Left lung (tissue), 4 donors: ENCODE measurements at regions not wholly inside any gene's neighbourhood (a gene's known extent, or its start where the extent isn't known, plus 50 kb on each side); places are given as distances from the start of the nearest gene placed in this dataset.

Source experiments
- ATAC-seq: fragments of 200-7000 bp; cut with Tn5 transposase; one replicate; pipeline ENCODE4 v1.9.1; 2020; ENCODE audit warnings: moderate library complexity
- DNase-seq, 4 donors: peaks; one replicate each; pipeline ENCODE4 v3.0.0-alpha.2; 2013 to 2020
- H3K27ac ChIP-seq, 2 donors: fragments of 200-600 bp; sonication (generic) in 1 of 2; one replicate each; pipeline versions ENCODE4 v1.5.0 to v1.8.0; 2020 to 2021
- H3K27me3 ChIP-seq, 2 donors: fragments of 200-600 bp; sonication (generic) in 1 of 2; one replicate each; pipeline versions ENCODE4 v1.5.0 to v1.8.0; 2020 to 2021
- H3K36me3 ChIP-seq, 2 donors: fragments of 200-600 bp; sonication (generic) in 1 of 2; one replicate each; pipeline versions ENCODE4 v1.5.0 to v1.8.0; 2020 to 2021
- H3K4me1 ChIP-seq, 2 donors: fragments of 200-600 bp; one replicate each; pipeline ENCODE4 v1.8.0; 2021
- H3K4me3 ChIP-seq, 2 donors: fragments of 200-600 bp; sonication (generic) in 1 of 2; one replicate each; pipeline versions ENCODE4 v1.5.0 to v1.8.0; 2020 to 2021; ENCODE audit warnings: mild to moderate bottlenecking in 1 of 2
- H3K9me3 ChIP-seq, 2 donors: fragments of 200-600 bp; sonication (generic) in 1 of 2; one replicate each; pipeline versions ENCODE4 v1.5.0 to v1.8.0; 2020 to 2021
- intact Hi-C, 2 donors: fragments of 100-400 bp; cut with DNase I; formaldehyde crosslinking; loops; one replicate each; pipeline versions ENCODE4 v1.11.2 to v1.14.2; 2022
- TF ChIP-seq, protein P1 (sequence below), 2 donors: fragments of 200-600 bp; sonication (generic) in 1 of 2; IDR thresholded peaks; one replicate each; pipeline versions ENCODE4 v1.5.0 to v1.8.0; 2021; ENCODE audit warnings: antibody characterized with exemption in 2 of 2
- donor health status: DM: no; HTN: yes; CAD: no.
- donor health status: DM: no; HTN: no; CAD: no.

- no peaks in the 10 kb centered on the region for H3K36me3 ChIP-seq
- H3K27ac ChIP-seq = no peak overlapping the region
- TF ChIP-seq, protein P1, sequence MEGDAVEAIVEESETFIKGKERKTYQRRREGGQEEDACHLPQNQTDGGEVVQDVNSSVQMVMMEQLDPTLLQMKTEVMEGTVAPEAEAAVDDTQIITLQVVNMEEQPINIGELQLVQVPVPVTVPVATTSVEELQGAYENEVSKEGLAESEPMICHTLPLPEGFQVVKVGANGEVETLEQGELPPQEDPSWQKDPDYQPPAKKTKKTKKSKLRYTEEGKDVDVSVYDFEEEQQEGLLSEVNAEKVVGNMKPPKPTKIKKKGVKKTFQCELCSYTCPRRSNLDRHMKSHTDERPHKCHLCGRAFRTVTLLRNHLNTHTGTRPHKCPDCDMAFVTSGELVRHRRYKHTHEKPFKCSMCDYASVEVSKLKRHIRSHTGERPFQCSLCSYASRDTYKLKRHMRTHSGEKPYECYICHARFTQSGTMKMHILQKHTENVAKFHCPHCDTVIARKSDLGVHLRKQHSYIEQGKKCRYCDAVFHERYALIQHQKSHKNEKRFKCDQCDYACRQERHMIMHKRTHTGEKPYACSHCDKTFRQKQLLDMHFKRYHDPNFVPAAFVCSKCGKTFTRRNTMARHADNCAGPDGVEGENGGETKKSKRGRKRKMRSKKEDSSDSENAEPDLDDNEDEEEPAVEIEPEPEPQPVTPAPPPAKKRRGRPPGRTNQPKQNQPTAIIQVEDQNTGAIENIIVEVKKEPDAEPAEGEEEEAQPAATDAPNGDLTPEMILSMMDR (IDR thresholded peaks at IDR 0.05) = no peak
- peaks cover 0 to 4% of the 10 kb centered on the region in 2 donors for H3K9me3 ChIP-seq
- no peak for DNase-seq
- no peaks in the 10 kb centered on the region for H3K27me3 ChIP-seq
- intact Hi-C loops = no loop called here
- no peaks in the 10 kb centered on the region for H3K4me1 ChIP-seq
- no peak for ATAC-seq
- no peak overlapping the region for H3K4me3 ChIP-seq
Measured at GRCh38 chr18:42341423-42341822, 386.4 kb downstream of the PIK3C3 start.

- Histone ChIP-seq H3K9me3 (no peaks in the 10 kb centered on the region), H3K4me1 (no peaks in the 10 kb centered on the region), H3K4me3 (no peak overlapping the region), H3K27ac (no peak overlapping the region), H3K27me3 (no peaks in the 10 kb centered on the region), H3K36me3 (no peaks in the 10 kb centered on the region)
- ATAC-seq (no peak), DNase-seq (no peak)
- TF ChIP-seq, protein P1 (IDR thresholded peaks at IDR 0.05) = no peak
- intact Hi-C loops = no loop called here
Measured at GRCh38 chr18:42348722-42349121, 393.7 kb downstream of the PIK3C3 start.

GRCh38 chr18:42351455-42351854 is 396.4 kb downstream of the PIK3C3 start:
- Histone ChIP-seq H3K36me3 (no peaks in the 10 kb centered on the region), H3K9me3 (no peaks in the 10 kb centered on the region), H3K27me3 (no peaks in the 10 kb centered on the region), H3K4me3 (no peak overlapping the region), H3K27ac (no peak overlapping the region), H3K4me1 (no peaks in the 10 kb centered on the region)
- TF ChIP-seq, protein P1 (IDR thresholded peaks at IDR 0.05) = no peak
- intact Hi-C loops = no loop called here
- no peak for DNase-seq
- ATAC-seq = no peak

GRCh38 chr18:42360716-42361115 is 405.7 kb downstream of the PIK3C3 start:
- H3K4me3 ChIP-seq = no peak overlapping the region
- H3K9me3 ChIP-seq = no peaks in the 10 kb centered on the region
- H3K27me3 ChIP-seq = no peaks in the 10 kb centered on the region
- intact Hi-C loops = no loop called here
- no peak overlapping the region for H3K27ac ChIP-seq
- TF ChIP-seq, protein P1 (IDR thresholded peaks at IDR 0.05) = no peak
- H3K4me1 ChIP-seq = no peaks in the 10 kb centered on the region
- ATAC-seq = no peak
- H3K36me3 ChIP-seq = no peaks in the 10 kb centered on the region
- DNase-seq = no peak

DNA sequence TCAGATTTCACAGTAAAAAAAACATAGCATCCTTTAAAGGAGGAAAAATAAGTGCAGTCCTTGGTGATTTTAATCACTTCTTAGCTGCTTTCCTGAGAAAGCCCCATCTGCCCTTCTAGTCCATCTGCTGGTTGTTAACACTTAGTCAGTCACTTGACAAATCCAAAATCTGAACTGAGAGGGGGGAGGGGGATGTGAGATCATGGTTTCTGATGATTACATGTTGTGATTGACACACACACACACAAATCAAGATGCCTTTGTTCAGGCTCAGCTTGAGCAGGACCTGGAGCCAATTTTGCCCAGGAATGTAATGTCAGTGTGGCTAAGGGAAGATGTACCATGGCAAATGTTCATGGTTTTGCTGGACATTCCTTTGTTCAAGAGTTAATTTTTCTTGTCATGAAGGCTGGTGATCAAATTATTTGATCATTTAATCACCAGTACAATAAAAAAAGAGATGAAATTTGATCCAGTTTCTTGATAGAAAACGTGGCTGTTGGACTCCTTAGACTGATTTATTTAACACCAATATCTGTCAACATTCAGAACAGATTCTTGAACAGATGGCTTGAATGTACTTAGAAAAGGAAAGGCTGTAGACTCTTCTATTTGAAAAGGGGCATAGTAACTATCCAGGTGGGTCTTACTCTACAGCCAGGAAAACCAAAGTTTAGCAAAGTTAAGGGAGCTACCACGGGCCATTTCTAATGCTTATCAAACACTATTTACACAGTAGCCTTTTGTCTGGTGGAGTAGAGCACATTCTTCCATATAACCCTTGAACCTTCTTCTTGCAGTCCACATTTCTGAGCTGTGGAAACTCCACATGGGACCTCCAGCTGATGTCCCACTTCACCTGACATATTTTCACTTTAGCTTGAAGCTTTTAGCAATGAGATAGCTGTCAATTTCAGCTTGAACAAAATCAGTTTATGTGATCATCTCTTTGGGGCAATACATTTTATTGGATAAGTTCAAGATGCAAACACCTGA is 408.7 kb downstream of the PIK3C3 start:
- TF ChIP-seq, protein P1 (IDR thresholded peaks at IDR 0.05) = no peak
- H3K36me3 ChIP-seq = no peaks in the 10 kb centered on the region
- intact Hi-C loops = no loop called here
- no peak overlapping the region for H3K27ac ChIP-seq
- H3K9me3 ChIP-seq = no peaks in the 10 kb centered on the region
- no peak for ATAC-seq
- H3K4me1 ChIP-seq = no peaks in the 10 kb centered on the region
- no peak for DNase-seq
- no peaks in the 10 kb centered on the region for H3K27me3 ChIP-seq
- H3K4me3 ChIP-seq = no peak overlapping the region
